CD4-positive, alpha-beta T cell treated with Interleukin-6 for 4 hours (primary cell): ENCODE measurements at regions not wholly inside any gene's neighbourhood (a gene's known extent, or its start where the extent isn't known, plus 50 kb on each side); places are given as distances from the start of the nearest gene placed in this dataset.

Experiments used
- DNase-seq: peaks from one replicate; pipeline ENCODE4 v3.0.0-alpha.2; 2020; ENCODE audit warnings: mixed read lengths

DNA sequence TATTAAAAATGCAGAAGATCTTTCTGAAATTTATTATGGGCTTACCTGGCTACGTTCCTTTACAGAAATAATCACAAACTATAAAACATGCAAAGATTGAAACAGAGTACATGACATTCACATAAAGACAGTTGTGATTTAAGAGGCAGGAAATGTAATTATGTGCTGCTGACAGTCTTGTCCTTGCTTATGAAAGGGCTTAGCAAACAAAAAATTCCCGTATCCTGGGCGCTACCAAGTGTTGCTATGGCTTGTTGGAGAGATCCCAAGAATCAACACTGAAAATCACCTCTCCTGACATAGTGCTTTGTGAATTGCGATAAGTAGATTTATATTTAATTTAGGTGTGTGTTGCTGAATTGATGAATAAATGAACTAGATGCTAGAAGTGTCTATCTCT, 352.5 kb upstream of the C9orf72 start:
- DNase-seq = no peak

- DNase-seq = no peak
These were observed 356.6 kb upstream of the C9orf72 start for GRCh38 chr9:27929841-27930240.

GRCh38 chr9:27933210-27934025, 360.1 kb upstream of the C9orf72 start:
- no peak for DNase-seq

GRCh38 chr9:27934471-27934870, 361.2 kb upstream of the C9orf72 start:
- no peak for DNase-seq

- DNase-seq = no peak
These were observed 365.9 kb upstream of the C9orf72 start for GRCh38 chr9:27939186-27939585.

DNA sequence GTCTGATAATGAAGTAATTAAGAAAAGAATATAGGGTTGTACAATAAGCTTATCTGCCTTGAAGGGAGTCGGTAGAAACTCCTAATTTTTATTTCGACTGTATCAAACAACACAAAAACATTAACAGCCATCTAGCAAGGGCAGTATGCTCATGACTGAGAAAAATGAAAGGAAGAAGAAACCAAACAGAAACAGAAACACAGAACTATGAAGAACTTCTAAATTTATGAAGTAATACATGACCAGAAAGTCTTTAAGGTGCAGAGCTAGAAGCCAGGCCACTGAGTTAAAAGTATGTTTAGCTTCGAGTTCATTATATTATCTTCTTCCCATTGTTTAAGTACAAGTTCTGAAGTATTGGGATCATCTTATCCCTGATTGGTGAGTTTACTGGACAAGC, 367.3 kb upstream of the C9orf72 start:
- no peak for DNase-seq

DNA sequence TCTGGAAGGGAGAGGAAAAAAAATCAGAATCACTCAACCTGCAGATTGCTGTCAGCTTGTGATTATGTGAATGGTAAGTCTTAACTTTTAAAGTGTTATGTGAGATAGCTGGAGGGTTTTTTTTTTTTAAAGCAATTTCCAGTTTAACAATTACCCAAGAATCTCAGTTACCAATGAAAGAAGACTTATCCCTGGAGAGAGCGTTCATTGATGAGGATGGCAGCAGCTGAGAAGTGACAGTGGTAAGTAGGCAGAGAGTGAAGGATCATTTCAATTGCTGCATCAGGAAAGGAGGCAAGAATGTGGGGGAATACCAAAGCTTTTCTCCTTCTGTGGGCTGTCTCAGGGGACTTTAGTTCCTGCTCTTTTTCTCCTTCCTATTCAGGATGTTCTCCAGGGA, 370.2 kb upstream of the C9orf72 start:
- DNase-seq = no peak

DNA sequence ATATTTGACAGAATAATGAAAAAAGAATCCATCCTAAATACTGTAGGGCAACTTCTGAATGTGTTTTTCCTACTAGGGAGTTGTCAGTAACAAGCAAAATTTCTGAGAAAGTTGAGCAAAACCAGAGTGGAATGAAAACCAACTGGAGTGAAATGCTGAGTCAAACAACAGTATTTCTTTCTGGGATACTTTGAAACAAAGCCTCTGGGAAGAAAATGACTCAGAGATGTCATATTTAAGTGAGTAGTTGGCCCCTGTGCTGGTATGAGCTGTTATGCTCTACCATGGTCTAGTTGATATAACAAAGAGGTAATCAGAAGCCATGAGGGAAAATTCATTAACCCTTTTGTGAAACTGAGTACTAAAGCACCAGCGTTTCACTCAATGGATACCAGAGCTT, 372.1 kb upstream of the C9orf72 start:
- no peak for DNase-seq

- DNase-seq = no peak
These were observed 377.1 kb upstream of the C9orf72 start for GRCh38 chr9:27950382-27950781.

DNA sequence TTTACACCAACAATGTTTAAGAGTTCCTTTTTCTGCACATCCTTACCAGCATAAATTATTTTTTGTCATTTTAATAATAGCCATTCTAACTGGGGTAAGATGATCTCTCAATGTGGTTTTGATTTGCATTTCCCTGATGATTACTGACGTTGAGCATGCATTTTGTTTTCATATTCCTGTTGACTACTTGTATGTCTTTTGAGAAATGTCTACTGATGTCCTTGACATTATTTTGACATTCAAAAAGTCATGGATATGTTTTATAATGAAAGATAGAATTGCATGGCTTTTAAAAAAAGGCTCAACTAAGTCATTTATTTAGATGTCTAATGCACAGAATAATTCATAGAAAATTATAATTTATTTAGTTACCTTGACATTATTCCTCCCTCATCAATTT, 381.6 kb upstream of the C9orf72 start:
- DNase-seq = no peak

GRCh38 chr9:27963836-27964235, 390.6 kb upstream of the C9orf72 start:
- no peak for DNase-seq

GRCh38 chr9:27967210-27967609, 393.9 kb upstream of the C9orf72 start:
- DNase-seq = no peak

- no peak for DNase-seq
These were observed 404.6 kb upstream of the C9orf72 start for GRCh38 chr9:27977931-27978330.

- no peak for DNase-seq
These were observed 412.4 kb upstream of the C9orf72 start for GRCh38 chr9:27985714-27986113.

- DNase-seq = no peak
These were observed 417.2 kb upstream of the C9orf72 start for GRCh38 chr9:27990524-27990923.

GRCh38 chr9:27991221-27991620, 417.9 kb upstream of the C9orf72 start:
- DNase-seq = no peak

DNA sequence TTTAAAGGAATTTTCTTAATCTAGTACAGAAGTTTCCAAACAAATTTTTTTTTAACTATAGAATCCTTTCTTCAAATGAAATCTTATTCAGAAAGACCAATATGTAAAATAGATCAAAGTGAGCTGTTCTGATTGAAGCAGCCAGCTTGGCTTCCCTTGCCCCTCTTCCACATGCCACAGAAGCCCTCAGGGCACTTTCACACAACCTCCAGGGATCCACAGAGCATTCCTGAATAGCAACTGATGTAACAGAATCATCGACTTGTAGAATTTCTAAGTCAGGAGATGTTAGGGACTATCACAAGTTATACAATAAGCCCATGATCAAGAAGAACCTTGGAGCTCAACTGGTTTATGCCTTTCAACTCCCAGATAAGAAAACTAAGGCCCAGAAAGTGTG, 427.8 kb upstream of the C9orf72 start:
- no peak for DNase-seq

- DNase-seq = no peak
These were observed 431.6 kb upstream of the C9orf72 start for GRCh38 chr9:28004900-28005299.

DNA sequence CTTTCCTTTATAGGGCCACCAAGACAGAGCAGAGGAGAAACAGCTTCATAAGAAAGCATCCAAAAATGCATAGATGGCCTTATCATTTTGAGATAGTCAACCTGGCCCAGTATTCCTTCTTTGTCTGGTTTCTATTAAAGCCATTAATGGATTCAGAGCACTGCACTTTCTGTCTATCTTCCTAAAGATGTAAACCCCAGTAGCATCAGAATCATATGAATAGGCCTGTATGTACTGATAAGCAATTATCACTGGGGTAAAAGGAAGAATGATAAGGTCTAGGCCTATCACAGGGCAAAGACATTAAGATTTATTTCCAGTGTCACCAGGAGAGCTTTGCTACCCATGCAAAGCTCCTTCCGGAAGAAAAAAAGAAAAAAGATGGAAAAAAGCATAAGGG, 432.5 kb upstream of the C9orf72 start:
- DNase-seq = no peak

DNA sequence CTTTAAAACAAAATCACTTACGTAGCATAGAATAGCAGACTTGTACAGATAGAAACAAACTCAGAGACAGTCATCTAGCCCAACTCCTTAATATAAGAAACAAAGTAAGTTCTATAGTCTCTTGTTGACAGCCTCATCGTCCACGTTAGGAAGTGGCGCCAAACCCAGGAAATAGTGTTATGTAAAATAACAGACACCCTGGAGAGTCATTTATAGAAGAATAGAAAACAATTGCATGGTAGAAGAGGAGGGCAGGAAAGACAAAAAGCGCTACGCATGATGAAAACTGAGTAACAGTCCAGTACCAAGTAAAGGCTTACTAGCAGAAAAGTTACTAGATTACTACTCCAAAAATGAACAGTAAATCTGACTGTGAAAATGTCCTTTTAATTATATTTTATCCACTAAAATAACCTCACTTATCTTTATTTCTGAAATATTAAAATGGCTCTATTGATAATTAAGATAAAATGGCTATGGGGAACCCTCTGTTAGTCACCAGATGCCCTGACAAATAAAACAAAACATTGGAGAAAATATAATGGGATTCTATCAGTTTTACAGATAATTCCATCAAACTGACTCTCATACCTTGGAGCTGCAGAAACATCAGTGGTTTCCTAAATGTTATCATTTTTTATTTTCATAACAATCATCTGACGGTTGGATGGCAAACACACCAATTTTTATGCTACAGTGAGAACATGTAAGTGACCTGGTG, 434.0 kb upstream of the C9orf72 start:
- DNase-seq = no peak

DNA sequence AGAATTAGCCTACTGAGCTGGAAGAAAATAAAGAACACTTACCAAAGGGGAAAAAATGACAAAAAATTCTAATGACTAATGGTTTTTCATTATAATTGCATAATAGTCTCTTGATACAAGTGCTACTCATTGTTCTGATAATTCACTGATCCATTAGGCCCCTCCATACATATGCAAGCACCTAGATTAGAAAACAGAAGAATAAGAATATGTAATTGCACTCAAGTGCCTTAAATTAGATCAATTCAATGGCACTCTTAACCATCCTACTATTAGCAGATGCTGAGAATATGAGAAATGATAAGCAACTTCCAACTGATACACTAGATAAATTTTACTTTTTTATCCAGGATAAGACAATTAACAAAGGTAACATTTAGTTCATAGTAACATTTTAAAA, 440.9 kb upstream of the C9orf72 start:
- no peak for DNase-seq

GRCh38 chr9:28024676-28025075, 451.4 kb upstream of the C9orf72 start:
- no peak for DNase-seq

- no peak for DNase-seq
These were observed 451.9 kb upstream of the C9orf72 start for GRCh38 chr9:28025186-28025585.

DNA sequence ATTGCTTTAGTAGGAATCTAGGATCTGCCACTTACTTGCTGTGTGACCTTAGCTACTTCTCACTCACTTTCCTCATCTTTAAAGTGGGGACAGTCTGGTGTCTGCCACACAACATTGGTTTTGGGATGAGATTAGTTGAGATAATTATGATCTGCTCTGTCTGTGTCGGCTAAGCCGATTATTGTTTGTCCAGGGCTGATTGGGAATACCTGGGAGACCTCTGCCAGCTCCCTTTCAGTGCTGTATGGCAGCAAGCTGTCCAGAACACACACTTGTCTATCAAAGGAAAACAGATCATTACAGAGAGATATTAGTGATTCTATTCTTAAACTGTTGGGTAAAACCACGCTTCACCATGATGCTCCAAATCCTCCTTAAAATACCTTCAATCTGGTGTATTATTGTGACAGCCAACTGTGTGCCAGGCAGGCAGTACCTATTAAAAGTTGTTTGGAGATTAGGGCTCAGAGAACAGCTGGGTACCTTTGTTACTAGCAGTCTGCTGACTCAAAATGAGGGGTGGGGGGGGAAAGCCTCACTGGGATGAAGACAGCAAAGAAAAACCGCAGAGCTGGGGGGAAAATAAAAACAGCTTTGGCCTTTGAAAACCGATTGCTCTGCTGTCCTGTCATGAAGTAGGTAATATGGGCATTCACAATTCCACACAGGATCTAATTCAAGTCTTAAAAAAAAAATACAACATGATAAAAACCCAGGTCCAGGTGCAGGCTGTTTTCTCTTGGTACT, 458.4 kb upstream of the C9orf72 start:
- no peak for DNase-seq
